GM19468 (cell line): ENCODE measurements at regions not wholly inside any gene's neighbourhood (a gene's known extent, or its start where the extent isn't known, plus 50 kb on each side); places are given as distances from the start of the nearest gene placed in this dataset.
"Not testable (repeated sequence)": the region's sequence is repeated elsewhere in the genome, so short reads cannot be mapped to it uniquely, and the experiment has no call there.

Experiments
- ATAC-seq: cut with Tn5 transposase; IDR thresholded peaks from one replicate; pipeline ENCODE4 v1.9.1; 2021; ENCODE audit warnings: mild to moderate bottlenecking, moderate library complexity, moderate number of reproducible peaks; ENCODE audit not compliant: unreplicated experiment; ENCODE audit errors: extremely low read depth

DNA sequence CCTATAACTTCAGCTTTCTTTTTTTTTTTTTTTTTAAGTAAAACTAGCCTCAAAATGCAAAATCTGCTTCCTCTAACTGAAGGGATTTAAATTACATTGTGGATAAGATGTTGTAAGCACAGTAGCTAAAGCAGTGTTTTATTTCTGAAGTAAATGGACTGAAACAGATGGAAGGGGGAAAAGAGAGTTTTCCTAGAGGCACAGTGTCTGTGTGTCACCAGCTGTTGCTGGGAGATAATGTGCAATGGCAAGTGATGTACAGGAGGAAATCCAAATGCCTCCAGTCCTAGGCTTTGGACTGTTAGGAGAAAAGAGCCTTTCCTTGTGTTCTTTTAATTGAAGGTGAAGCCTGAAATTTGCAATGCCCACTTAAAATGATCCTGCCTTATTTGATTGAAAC, 672.1 kb downstream of the GRXCR1 start:
- ATAC-seq: no peak

GRCh38 chr4:43567644-43568043, 675.1 kb downstream of the GRXCR1 start:
- ATAC-seq: no peak

GRCh38 chr4:43586813-43587212, 694.3 kb downstream of the GRXCR1 start:
- no peak for ATAC-seq

DNA sequence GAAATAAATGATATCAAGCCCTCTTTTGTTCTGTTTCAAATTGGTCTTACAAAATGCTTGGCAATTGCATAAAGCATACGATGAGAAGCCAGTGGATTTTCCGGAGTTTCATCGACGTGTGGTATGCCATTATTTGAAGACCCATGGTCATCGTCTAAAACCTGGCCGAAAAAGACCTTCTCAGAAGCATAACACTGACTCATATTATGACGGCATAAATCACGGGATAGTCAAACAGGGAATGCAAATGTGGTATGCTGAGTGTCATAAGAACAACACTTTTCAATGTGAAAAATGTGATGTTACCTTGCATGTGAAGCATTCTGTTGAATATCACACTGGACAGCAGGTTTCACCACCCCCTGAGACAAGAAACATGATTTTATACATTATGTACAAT, 695.2 kb downstream of the GRXCR1 start:
- no peak for ATAC-seq

GRCh38 chr4:43607400-43607799, 714.9 kb downstream of the GRXCR1 start:
- no peak for ATAC-seq

DNA sequence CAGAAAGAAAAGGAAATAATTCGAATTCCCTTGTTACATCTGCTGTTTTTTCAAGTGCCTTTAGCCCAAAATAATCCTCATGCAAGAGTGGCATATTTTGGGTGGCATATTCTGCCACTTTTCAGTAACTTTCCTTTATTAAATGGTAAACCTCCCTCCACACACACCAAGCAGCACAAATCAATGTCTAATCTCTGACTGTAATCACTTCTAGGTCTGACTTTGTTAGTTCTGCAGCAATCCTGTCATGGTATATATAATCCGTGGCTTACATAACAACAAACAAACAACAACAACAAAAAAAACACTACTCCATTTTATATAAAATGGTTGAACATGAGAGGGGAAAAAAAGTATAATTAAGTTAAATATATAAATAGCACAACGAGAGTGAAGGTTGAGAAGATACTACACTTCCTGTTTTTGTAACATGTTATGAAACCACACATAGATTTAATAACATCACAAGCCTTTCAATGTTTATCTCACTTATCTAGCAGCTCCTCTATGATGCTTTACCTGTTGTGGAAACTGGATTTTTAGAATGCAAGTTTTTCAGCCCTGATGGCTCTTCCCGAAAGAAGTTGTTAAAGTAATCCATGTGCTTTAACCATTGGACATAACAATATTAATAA, 715.4 kb downstream of the GRXCR1 start:
- ATAC-seq: no peak

DNA sequence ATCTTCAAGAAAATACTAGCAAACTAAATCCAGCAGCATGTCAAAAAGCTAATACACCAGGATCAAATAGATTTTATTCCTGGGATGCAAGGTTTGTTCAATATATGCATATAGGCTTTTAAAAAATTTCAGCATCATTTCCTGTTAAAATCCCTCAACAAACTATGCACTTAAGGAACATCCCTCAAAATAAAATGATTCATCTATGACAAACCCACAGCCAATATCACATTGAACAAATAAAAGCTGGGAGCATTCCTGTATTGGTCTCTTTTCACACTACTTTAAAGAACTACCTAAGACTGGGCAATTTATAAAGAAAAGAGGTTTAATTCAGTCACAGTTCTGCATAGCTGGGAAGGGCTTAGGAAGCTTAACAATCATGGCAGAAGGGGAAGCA, 726.7 kb downstream of the GRXCR1 start:
- ATAC-seq: no peak

- ATAC-seq: not testable (repeated sequence)
Observed at GRCh38 chr4:43637893-43638292, 745.4 kb downstream of the GRXCR1 start.

GRCh38 chr4:43651991-43652390, 759.5 kb downstream of the GRXCR1 start:
- no peak for ATAC-seq

GRCh38 chr4:43659547-43659946, 767.0 kb downstream of the GRXCR1 start:
- ATAC-seq: not testable (repeated sequence)

- not testable (repeated sequence) for ATAC-seq
Observed at GRCh38 chr4:43672265-43672885, 776.2 kb downstream of the KCTD8 start.

DNA sequence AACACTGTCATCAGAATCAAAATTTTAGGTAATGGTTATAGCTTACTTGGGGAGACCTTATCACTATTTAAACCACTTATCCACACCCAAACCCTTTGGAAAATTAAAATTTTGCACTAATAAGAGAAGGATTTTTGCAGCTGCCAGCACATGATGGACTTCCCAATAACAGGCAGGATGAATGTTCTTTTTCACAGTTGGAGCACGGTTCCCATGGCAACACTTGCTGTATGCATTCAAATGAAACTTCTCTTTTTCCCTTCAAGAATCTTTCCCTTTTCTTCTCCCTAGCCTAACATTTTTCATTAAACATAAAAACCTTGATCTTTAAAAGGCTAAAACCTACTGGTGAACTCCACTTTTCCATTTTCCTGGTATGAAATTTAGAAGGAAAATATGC, 768.2 kb downstream of the KCTD8 start:
- ATAC-seq: no peak

DNA sequence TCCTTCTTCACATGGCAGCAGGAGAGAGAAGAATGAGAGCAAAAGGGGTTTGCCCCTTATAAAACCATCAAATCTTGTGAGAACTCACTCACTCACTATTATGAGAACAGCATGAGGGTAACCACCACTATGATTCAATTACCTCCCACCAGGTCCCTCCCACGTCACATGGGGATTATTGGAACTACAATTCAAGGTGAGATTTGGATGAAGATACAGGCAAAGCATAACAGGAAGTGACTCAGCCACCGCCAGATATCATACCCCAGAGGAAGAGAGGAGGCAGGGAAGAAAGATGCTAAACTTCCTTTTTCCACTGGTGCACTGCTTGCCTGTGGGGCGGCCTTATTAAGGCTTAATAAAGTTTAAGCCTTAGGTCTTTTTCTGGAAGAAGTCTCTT, 766.1 kb downstream of the KCTD8 start:
- no peak for ATAC-seq

DNA sequence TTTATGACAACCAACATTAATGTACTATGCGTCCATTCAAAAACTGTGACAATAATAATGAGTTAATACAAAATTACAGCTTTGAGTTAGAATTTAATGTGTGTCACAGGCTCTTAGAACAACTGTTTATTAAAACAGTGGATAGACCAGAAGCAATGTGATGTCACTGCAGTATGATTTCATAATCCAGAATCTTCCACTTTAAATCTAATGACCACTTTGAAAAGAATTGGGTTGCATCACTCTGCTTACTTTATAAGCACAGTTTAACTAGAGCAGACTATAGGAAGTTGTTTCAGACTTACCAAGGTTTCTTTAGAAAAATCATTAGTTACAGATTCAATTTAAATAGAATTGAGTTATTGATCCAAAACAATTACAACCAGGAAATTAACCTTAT, 758.5 kb downstream of the KCTD8 start:
- ATAC-seq: no peak

- ATAC-seq: no peak
Observed at GRCh38 chr4:43693876-43694275, 754.7 kb downstream of the KCTD8 start.

GRCh38 chr4:43709443-43709842, 739.2 kb downstream of the KCTD8 start:
- ATAC-seq: no peak

GRCh38 chr4:43716721-43717395, 731.8 kb downstream of the KCTD8 start:
- ATAC-seq: no peak

- ATAC-seq: no peak
Observed at GRCh38 chr4:43718369-43718768, 730.2 kb downstream of the KCTD8 start.

GRCh38 chr4:43732829-43733426, 715.7 kb downstream of the KCTD8 start:
- ATAC-seq: no peak

GRCh38 chr4:43742083-43742482, 706.5 kb downstream of the KCTD8 start:
- ATAC-seq: no peak

DNA sequence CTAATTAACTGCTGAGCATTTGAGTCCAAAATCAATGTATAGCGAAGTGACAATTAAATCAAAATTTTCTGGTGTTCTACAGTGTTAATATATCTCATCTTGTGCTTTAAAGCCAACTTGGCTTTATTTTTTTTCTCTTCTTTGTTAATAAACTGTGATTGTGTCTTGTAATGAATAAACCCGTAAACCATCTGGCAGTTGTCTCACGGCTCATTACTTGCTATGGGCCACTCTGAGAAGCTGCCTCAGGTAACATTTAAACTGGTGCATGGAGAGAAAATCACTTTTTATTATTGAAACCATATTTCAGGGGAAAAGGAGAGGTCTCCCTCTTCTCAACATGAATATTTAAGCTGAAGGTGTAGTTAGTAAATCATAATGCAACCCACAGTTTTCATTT, 694.0 kb downstream of the KCTD8 start:
- no peak for ATAC-seq
